OCI-LY7 (cell line): ENCODE measurements at regions not wholly inside any gene's neighbourhood (a gene's known extent, or its start where the extent isn't known, plus 50 kb on each side); places are given as distances from the start of the nearest gene placed in this dataset.

Experiments used
- BruUV-seq: library from RNA; stranded (reverse); fragments of 400-500 nt; replicated peaks from 2 replicates; lab custom pipeline; 2021; lab: Mats Ljungman, UMichigan
- CTCF ChIA-PET: fragments of 300-600 bp; sonication (Branson Sonifier 250); formaldehyde crosslinking; loops from one replicate; lab custom pipeline; 2022; ENCODE audit warnings: antibody characterized with exemption; ENCODE audit not compliant: unreplicated experiment; lab: Charles Lee
- POLR2A ChIA-PET: fragments of 300-600 bp; sonication (Branson Sonifier 250); formaldehyde crosslinking; loops from one replicate; lab custom pipeline; 2022; ENCODE audit warnings: antibody characterized with exemption; lab: Charles Lee
- DNase-seq: peaks from one replicate; pipeline ENCODE4 v3.0.0-alpha.2; 2015; ENCODE audit warnings: low spot score
- H2AFZ ChIP-seq: fragments of 200-600 bp; sonication (generic), shearing (Covaris generic); 2 replicates; pipeline ENCODE4 v1.6.1; 2014; ENCODE audit warnings: mild to moderate bottlenecking, antibody characterized with exemption, low read length, moderate library complexity
- H3K27ac ChIP-seq: fragments of 200-600 bp; sonication (generic); 2 replicates; pipeline ENCODE4 v1.5.1; 2014; ENCODE audit warnings: mixed run types, low read depth, mild to moderate bottlenecking, moderate library complexity, low read length, inconsistent platforms; ENCODE audit not compliant: poor library complexity, severe bottlenecking
- H3K36me3 ChIP-seq: fragments of 200-600 bp; sonication (generic); 2 replicates; pipeline ENCODE4 v1.6.1; 2014; ENCODE audit warnings: mild to moderate bottlenecking, antibody characterized with exemption, low read length, moderate library complexity, mixed read lengths; ENCODE audit not compliant: insufficient read depth
- H3K4me1 ChIP-seq: fragments of 200-600 bp; sonication (generic); 2 replicates; pipeline ENCODE4 v1.5.1; 2014; ENCODE audit warnings: mild to moderate bottlenecking, low read length; ENCODE audit not compliant: insufficient read depth, poor library complexity, severe bottlenecking
- H3K4me2 ChIP-seq: fragments of 200-600 bp; sonication (generic); 2 replicates; pipeline ENCODE4 v1.6.1; 2014; ENCODE audit warnings: mild to moderate bottlenecking, low read length
- H3K4me3 ChIP-seq: fragments of 200-600 bp; sonication (generic); 2 replicates; pipeline ENCODE4 v1.5.1; 2014; ENCODE audit warnings: mild to moderate bottlenecking, low read depth, low read length; ENCODE audit not compliant: poor library complexity, severe bottlenecking
- H3K79me2 ChIP-seq: fragments of 200-600 bp; sonication (generic); 2 replicates; pipeline ENCODE4 v1.6.1; 2016; ENCODE audit warnings: low read depth, mild to moderate bottlenecking, low read length, moderate library complexity, mixed read lengths; ENCODE audit not compliant: insufficient read depth
- H3K9me2 ChIP-seq: fragments of 200-600 bp; sonication (generic); 2 replicates; pipeline ENCODE4 v1.6.1; 2016; ENCODE audit warnings: mild to moderate bottlenecking, low read length, mixed read lengths; ENCODE audit not compliant: insufficient read depth
- H3K9me3 ChIP-seq: fragments of 200-600 bp; sonication (generic); 2 replicates; pipeline ENCODE4 v1.6.1; 2014; ENCODE audit warnings: mild to moderate bottlenecking, mixed run types, low read length, mixed read lengths
- H4K20me1 ChIP-seq: fragments of 200-600 bp; sonication (generic); 2 replicates; pipeline ENCODE4 v1.6.1; 2014; ENCODE audit warnings: mild to moderate bottlenecking, antibody characterized with exemption, low read length, moderate library complexity, mixed read lengths; ENCODE audit not compliant: insufficient read depth
- EZH2phosphoT487 ChIP-seq: fragments of 200-600 bp; sonication (generic); IDR thresholded peaks from 2 replicates; pipeline ENCODE4 v1.6.1; 2018; ENCODE audit warnings: low read depth, borderline replicate concordance, mild to moderate bottlenecking, mixed run types, antibody characterized with exemption, low read length, moderate library complexity, mixed read lengths
- intact Hi-C: fragments of 100-400 bp; cut with micrococcal nuclease; formaldehyde crosslinking; loops from one replicate; pipeline ENCODE4 v1.10.0; 2022; ENCODE audit not compliant: unreplicated experiment
- TF ChIP-seq, protein P1 (sequence below): fragments of 200-600 bp; sonication (generic); conservative IDR thresholded peaks from 2 replicates; pipeline ENCODE4 v1.5.1; 2014; ENCODE audit warnings: mild to moderate bottlenecking, antibody characterized with exemption, low read length, moderate library complexity, mixed read lengths

GRCh38 chr4:129583868-129584267, 487.9 kb downstream of the C4orf33 start:
- BruUV-seq = no TSS peak
- no peak overlapping the region for H3K4me3 ChIP-seq
- H3K9me3 ChIP-seq = no peaks in the 10 kb centered on the region
- H3K36me3 ChIP-seq = no peaks in the 10 kb centered on the region
- H4K20me1 ChIP-seq = no peaks in the 10 kb centered on the region
- intact Hi-C loops = no loop called here
- no peak overlapping the region for H2AFZ ChIP-seq
- POLR2A ChIA-PET = interaction anchor here (0.7 to 0.8 kb wide), 2 partner anchors 19 to 542 kb away, joined by 3 read pairs; no protein-coding TSS in a partner anchor
- H3K27ac ChIP-seq = no peak overlapping the region
- no peak overlapping the region for H3K4me2 ChIP-seq
- CTCF ChIA-PET = no interaction called here
- no peak for TF ChIP-seq EZH2phosphoT487
- TF ChIP-seq, protein P1, sequence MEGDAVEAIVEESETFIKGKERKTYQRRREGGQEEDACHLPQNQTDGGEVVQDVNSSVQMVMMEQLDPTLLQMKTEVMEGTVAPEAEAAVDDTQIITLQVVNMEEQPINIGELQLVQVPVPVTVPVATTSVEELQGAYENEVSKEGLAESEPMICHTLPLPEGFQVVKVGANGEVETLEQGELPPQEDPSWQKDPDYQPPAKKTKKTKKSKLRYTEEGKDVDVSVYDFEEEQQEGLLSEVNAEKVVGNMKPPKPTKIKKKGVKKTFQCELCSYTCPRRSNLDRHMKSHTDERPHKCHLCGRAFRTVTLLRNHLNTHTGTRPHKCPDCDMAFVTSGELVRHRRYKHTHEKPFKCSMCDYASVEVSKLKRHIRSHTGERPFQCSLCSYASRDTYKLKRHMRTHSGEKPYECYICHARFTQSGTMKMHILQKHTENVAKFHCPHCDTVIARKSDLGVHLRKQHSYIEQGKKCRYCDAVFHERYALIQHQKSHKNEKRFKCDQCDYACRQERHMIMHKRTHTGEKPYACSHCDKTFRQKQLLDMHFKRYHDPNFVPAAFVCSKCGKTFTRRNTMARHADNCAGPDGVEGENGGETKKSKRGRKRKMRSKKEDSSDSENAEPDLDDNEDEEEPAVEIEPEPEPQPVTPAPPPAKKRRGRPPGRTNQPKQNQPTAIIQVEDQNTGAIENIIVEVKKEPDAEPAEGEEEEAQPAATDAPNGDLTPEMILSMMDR = no peak
- no peaks in the 10 kb centered on the region for H3K79me2 ChIP-seq
- no peak for DNase-seq
- no peaks in the 10 kb centered on the region for H3K4me1 ChIP-seq
- no peaks in the 10 kb centered on the region for H3K9me2 ChIP-seq

DNA sequence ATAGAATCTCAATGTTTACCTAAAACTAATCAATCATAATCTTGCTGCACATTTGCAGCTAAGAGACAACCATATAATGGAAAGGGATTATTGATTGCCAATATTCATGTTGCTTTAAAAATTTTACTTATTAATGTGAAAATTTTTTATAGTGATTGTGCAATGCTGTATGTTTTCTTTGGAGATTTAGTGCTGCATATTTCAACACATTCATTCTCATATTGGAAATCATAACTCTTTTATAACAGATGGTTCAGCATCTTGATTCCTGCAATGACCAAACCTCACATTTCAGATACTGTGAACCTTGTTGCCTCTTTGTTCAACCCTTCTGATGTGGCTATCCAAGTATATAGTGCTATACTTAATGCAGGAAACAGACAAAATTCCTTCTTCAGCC, 502.6 kb downstream of the C4orf33 start:
- no peak overlapping the region for H3K4me3 ChIP-seq
- H3K9me2 ChIP-seq = no peaks in the 10 kb centered on the region
- no peaks in the 10 kb centered on the region for H4K20me1 ChIP-seq
- ChIA-PET CTCF (no interaction called here), POLR2A (no interaction called here)
- BruUV-seq = no TSS peak
- no peak overlapping the region for H2AFZ ChIP-seq
- no peaks in the 10 kb centered on the region for H3K79me2 ChIP-seq
- H3K27ac ChIP-seq = no peak overlapping the region
- no peaks in the 10 kb centered on the region for H3K4me1 ChIP-seq
- H3K4me2 ChIP-seq = no peak overlapping the region
- H3K36me3 ChIP-seq = no peaks in the 10 kb centered on the region
- intact Hi-C loops = no loop called here
- TF ChIP-seq, protein P1 = no peak
- peaks cover 9% of the 10 kb centered on the region; the same call in 1 of the 2 replicates for H3K9me3 ChIP-seq
- no peak for DNase-seq

DNA sequence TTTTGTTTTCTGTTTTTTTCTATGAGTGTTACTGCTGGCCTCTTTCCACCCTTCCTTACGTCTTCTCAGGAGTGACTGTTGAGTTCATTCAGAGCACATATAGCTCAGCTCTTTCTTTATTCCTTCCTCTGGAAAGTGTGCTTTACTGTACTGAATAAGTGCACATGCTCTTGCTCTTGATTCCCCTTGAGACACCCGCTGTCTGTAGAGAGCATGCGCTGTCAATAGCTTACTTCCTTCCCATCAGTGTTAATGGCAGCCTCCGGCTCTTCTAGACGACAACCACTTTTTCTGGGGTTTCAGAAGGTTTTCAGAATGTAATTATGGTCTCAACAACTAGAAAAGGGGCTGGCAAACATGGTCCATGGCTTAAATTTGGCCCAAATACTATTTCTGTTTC, 504.9 kb downstream of the C4orf33 start:
- no peak for DNase-seq
- H3K9me2 ChIP-seq = no peaks in the 10 kb centered on the region
- H3K27ac ChIP-seq = no peak overlapping the region
- no peaks in the 10 kb centered on the region for H3K36me3 ChIP-seq
- CTCF ChIA-PET = no interaction called here
- H3K4me1 ChIP-seq = no peaks in the 10 kb centered on the region
- POLR2A ChIA-PET = no interaction called here
- H3K4me3 ChIP-seq = no peak overlapping the region
- H3K79me2 ChIP-seq = no peaks in the 10 kb centered on the region
- H2AFZ ChIP-seq = no peak overlapping the region
- TF ChIP-seq EZH2phosphoT487 = no peak
- TF ChIP-seq, protein P1 = no peak
- intact Hi-C loops = no loop called here
- BruUV-seq = no TSS peak
- no peaks in the 10 kb centered on the region for H3K9me3 ChIP-seq
- H4K20me1 ChIP-seq = no peaks in the 10 kb centered on the region
- H3K4me2 ChIP-seq = no peak overlapping the region
